ENCODE measurements at regions not wholly inside any gene's neighbourhood (a gene's known extent, or its start where the extent isn't known, plus 50 kb on each side); places are given as distances from the start of the nearest gene placed in this dataset.

- TF ChIP-seq ZNF274 (IDR thresholded peaks at IDR 0.05; ENCODE audit: low read depth, low read length) (no peak), YY1 (IDR thresholded peaks at IDR 0.05; ENCODE audit: insufficient read depth, insufficient read length) (no peak), SUZ12 (IDR thresholded peaks at IDR 0.05; ENCODE audit: extremely low read depth, insufficient read depth, insufficient read length) (no peak)
- Histone ChIP-seq H3K36me3 (ENCODE audit: insufficient read depth, insufficient read length, low read length) (no peaks in the 10 kb centered on the region), H3K4me3 (ENCODE audit: insufficient read length, low read depth) (no peak overlapping the region), H3K9ac (ENCODE audit: insufficient read length, low read depth) (no peak overlapping the region), H3K4me1 (ENCODE audit: insufficient read depth, insufficient read length) (no peaks in the 10 kb centered on the region), H3K9me3 (ENCODE audit: insufficient read depth, low read length) (no peaks in the 10 kb centered on the region), H3K27me3 (ENCODE audit: insufficient read depth, insufficient read length) (no peaks in the 10 kb centered on the region)
- DNase-seq (ENCODE audit: low read depth, low spot score), result no peak
Measured at GRCh38 chr7:156419782-156420181, 220.8 kb upstream of the RNF32 start.

DNA sequence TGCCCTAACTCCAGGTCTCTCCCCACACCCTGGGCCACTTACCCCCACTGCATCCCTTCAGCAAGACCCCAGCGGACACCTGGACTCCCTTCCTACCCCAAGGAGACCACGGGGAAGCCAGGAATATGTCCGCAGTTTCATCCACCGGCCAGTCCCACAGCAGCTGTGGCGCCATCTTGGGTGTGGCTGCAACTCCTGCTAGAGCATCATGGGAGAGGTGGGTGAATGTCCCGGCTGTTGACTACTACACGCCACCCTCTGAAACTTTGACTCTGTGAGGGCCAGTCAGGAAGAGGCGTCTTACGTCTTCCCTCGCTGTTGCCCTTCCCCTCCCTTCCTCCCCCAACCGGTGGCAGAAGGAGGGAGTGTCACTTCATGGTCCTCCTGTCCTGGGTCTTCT lies 238.3 kb upstream of the RNF32 start:
- Histone ChIP-seq H3K9ac (ENCODE audit: insufficient read length, low read depth) (no peak overlapping the region), H3K9me3 (ENCODE audit: insufficient read depth, low read length) (no peaks in the 10 kb centered on the region), H3K27me3 (ENCODE audit: insufficient read depth, insufficient read length) (no peaks in the 10 kb centered on the region), H3K4me3 (ENCODE audit: insufficient read length, low read depth) (no peak overlapping the region), H3K36me3 (ENCODE audit: insufficient read depth, insufficient read length, low read length) (no peaks in the 10 kb centered on the region), H3K4me1 (ENCODE audit: insufficient read depth, insufficient read length) (no peaks in the 10 kb centered on the region)
- no peak for DNase-seq (ENCODE audit: low read depth, low spot score)
- TF ChIP-seq SUZ12 (IDR thresholded peaks at IDR 0.05; ENCODE audit: extremely low read depth, insufficient read depth, insufficient read length) (no peak), ZNF274 (IDR thresholded peaks at IDR 0.05; ENCODE audit: low read depth, low read length) (no peak), YY1 (IDR thresholded peaks at IDR 0.05; ENCODE audit: insufficient read depth, insufficient read length) (no peak)

- DNase-seq (ENCODE audit: low read depth, low spot score), result no peak
- H3K9ac ChIP-seq (ENCODE audit: insufficient read length, low read depth), result no peak overlapping the region
- H3K4me1 ChIP-seq (ENCODE audit: insufficient read depth, insufficient read length), result no peaks in the 10 kb centered on the region
- no peaks in the 10 kb centered on the region for H3K36me3 ChIP-seq (ENCODE audit: insufficient read depth, insufficient read length, low read length)
- no peak overlapping the region for H3K4me3 ChIP-seq (ENCODE audit: insufficient read length, low read depth)
- no peak for TF ChIP-seq ZNF274 (IDR thresholded peaks at IDR 0.05; ENCODE audit: low read depth, low read length)
- TF ChIP-seq SUZ12 (IDR thresholded peaks at IDR 0.05; ENCODE audit: extremely low read depth, insufficient read depth, insufficient read length), result no peak
- no peak for TF ChIP-seq YY1 (IDR thresholded peaks at IDR 0.05; ENCODE audit: insufficient read depth, insufficient read length)
- H3K27me3 ChIP-seq (ENCODE audit: insufficient read depth, insufficient read length), result no peaks in the 10 kb centered on the region
- no peaks in the 10 kb centered on the region for H3K9me3 ChIP-seq (ENCODE audit: insufficient read depth, low read length)
Measured at GRCh38 chr7:156401617-156402016, 239.0 kb upstream of the RNF32 start.

DNA sequence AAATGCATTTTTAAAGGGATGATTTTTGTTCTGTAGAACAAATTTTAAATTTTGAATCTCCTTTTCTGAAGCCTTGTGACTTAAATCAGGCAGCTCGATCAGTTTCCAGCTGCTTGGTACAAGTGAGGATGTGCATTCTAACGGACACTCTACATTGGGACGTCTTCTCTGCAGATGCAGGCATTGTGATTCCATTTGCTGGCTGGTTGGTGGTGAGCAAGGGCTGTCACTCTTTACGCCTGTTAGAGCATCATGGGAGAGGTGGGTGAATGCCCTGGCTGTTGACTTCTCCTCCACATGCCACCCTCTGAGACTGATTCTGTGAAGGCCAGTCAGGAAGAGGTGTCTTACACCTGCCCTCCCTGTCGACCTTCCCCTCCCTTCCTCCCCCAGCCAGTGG lies 240.5 kb upstream of the RNF32 start:
- Histone ChIP-seq H3K4me1 (ENCODE audit: insufficient read depth, insufficient read length) (no peaks in the 10 kb centered on the region), H3K27me3 (ENCODE audit: insufficient read depth, insufficient read length) (no peaks in the 10 kb centered on the region), H3K9ac (ENCODE audit: insufficient read length, low read depth) (no peak overlapping the region), H3K4me3 (ENCODE audit: insufficient read length, low read depth) (no peak overlapping the region), H3K36me3 (ENCODE audit: insufficient read depth, insufficient read length, low read length) (no peaks in the 10 kb centered on the region), H3K9me3 (ENCODE audit: insufficient read depth, low read length) (no peaks in the 10 kb centered on the region)
- TF ChIP-seq ZNF274 (IDR thresholded peaks at IDR 0.05; ENCODE audit: low read depth, low read length), result no peak
- TF ChIP-seq SUZ12 (IDR thresholded peaks at IDR 0.05; ENCODE audit: extremely low read depth, insufficient read depth, insufficient read length), result no peak
- TF ChIP-seq YY1 (IDR thresholded peaks at IDR 0.05; ENCODE audit: insufficient read depth, insufficient read length), result no peak
- DNase-seq (ENCODE audit: low read depth, low spot score), result no peak

- no peak for DNase-seq (ENCODE audit: low read depth, low spot score)
- TF ChIP-seq SUZ12 (IDR thresholded peaks at IDR 0.05; ENCODE audit: extremely low read depth, insufficient read depth, insufficient read length) (no peak), ZNF274 (IDR thresholded peaks at IDR 0.05; ENCODE audit: low read depth, low read length) (no peak), YY1 (IDR thresholded peaks at IDR 0.05; ENCODE audit: insufficient read depth, insufficient read length) (no peak)
- no peaks in the 10 kb centered on the region for H3K36me3 ChIP-seq (ENCODE audit: insufficient read depth, insufficient read length, low read length)
- H3K4me3 ChIP-seq (ENCODE audit: insufficient read length, low read depth), result no peak overlapping the region
- no peaks in the 10 kb centered on the region for H3K27me3 ChIP-seq (ENCODE audit: insufficient read depth, insufficient read length)
- no peak overlapping the region for H3K9ac ChIP-seq (ENCODE audit: insufficient read length, low read depth)
- H3K4me1 ChIP-seq (ENCODE audit: insufficient read depth, insufficient read length), result no peaks in the 10 kb centered on the region
- H3K9me3 ChIP-seq (ENCODE audit: insufficient read depth, low read length), result no peaks in the 10 kb centered on the region
Measured at GRCh38 chr7:156397249-156397648, 243.3 kb upstream of the RNF32 start.

- DNase-seq (ENCODE audit: low read depth, low spot score), result no peak
- Histone ChIP-seq H3K4me1 (ENCODE audit: insufficient read depth, insufficient read length) (no peaks in the 10 kb centered on the region), H3K4me3 (ENCODE audit: insufficient read length, low read depth) (no peak overlapping the region), H3K27me3 (ENCODE audit: insufficient read depth, insufficient read length) (no peaks in the 10 kb centered on the region), H3K36me3 (ENCODE audit: insufficient read depth, insufficient read length, low read length) (no peaks in the 10 kb centered on the region), H3K9ac (ENCODE audit: insufficient read length, low read depth) (no peak overlapping the region), H3K9me3 (ENCODE audit: insufficient read depth, low read length) (no peaks in the 10 kb centered on the region)
- TF ChIP-seq SUZ12 (IDR thresholded peaks at IDR 0.05; ENCODE audit: extremely low read depth, insufficient read depth, insufficient read length) (no peak), ZNF274 (IDR thresholded peaks at IDR 0.05; ENCODE audit: low read depth, low read length) (no peak), YY1 (IDR thresholded peaks at IDR 0.05; ENCODE audit: insufficient read depth, insufficient read length) (no peak)
Measured at GRCh38 chr7:156389116-156389692, 251.4 kb upstream of the RNF32 start.

DNA sequence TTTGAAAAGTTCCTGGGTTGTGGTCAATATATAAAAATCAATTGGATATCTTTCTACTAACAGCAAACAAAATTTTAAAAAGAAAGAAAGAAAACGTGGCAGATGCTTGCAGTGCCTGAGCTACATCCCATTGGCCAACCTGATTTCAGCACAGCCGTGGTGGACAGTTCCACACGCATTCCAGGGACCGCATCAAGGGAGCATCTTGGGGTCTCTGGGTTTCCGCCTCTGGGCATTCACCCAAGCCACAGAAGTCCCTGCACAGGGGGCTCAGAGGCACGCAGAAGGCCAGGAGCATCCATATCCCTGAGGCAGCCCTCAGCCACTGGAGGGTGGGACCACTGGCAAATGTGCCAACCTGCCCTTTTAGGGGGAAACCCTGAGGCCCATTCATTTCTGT lies 254.5 kb upstream of the RNF32 start:
- H3K27me3 ChIP-seq (ENCODE audit: insufficient read depth, insufficient read length), result no peaks in the 10 kb centered on the region
- TF ChIP-seq YY1 (IDR thresholded peaks at IDR 0.05; ENCODE audit: insufficient read depth, insufficient read length), result no peak
- no peak for TF ChIP-seq ZNF274 (IDR thresholded peaks at IDR 0.05; ENCODE audit: low read depth, low read length)
- TF ChIP-seq SUZ12 (IDR thresholded peaks at IDR 0.05; ENCODE audit: extremely low read depth, insufficient read depth, insufficient read length), result no peak
- H3K4me1 ChIP-seq (ENCODE audit: insufficient read depth, insufficient read length), result no peaks in the 10 kb centered on the region
- no peak overlapping the region for H3K9ac ChIP-seq (ENCODE audit: insufficient read length, low read depth)
- no peaks in the 10 kb centered on the region for H3K36me3 ChIP-seq (ENCODE audit: insufficient read depth, insufficient read length, low read length)
- DNase-seq (ENCODE audit: low read depth, low spot score), result peak; percentile 44
- no peak overlapping the region for H3K4me3 ChIP-seq (ENCODE audit: insufficient read length, low read depth)
- no peaks in the 10 kb centered on the region for H3K9me3 ChIP-seq (ENCODE audit: insufficient read depth, low read length)
